ENCODE measurements at regions not wholly inside any gene's neighbourhood (a gene's known extent, or its start where the extent isn't known, plus 50 kb on each side); places are given as distances from the start of the nearest gene placed in this dataset.

- TF ChIP-seq ZNF449 (CRISPR knock-in tag; IDR thresholded peaks at IDR 0.05): no peak
- no peak for TF ChIP-seq ZNF696 (CRISPR knock-in tag; conservative IDR thresholded peaks at IDR 0.05)
- peak; percentile 51; the same call in 1 of the 2 replicates for TF ChIP-seq L3MBTL2 (IDR thresholded peaks at IDR 0.05)
- TF ChIP-seq SREBF1 (IDR thresholded peaks at IDR 0.05; ENCODE audit: borderline replicate concordance, low read depth, low read length): no peak
- no peak for TF ChIP-seq BCOR (IDR thresholded peaks at IDR 0.05)
- no peak for TF ChIP-seq NR2F6 (CRISPR knock-in tag; IDR thresholded peaks at IDR 0.05)
- peak; percentile 44 for TF ChIP-seq ETV1 (tag; conservative IDR thresholded peaks at IDR 0.05; ENCODE audit: low read depth)
- peak; percentile 21; the same call in 1 of the 2 replicates for TF ChIP-seq MAFK (IDR thresholded peaks at IDR 0.05; ENCODE audit: low read length)
- no peak for TF ChIP-seq FOS (IDR thresholded peaks at IDR 0.05; ENCODE audit: extremely low read depth, insufficient read length)
- TF ChIP-seq PBX2 (CRISPR knock-in tag; IDR thresholded peaks at IDR 0.05; ENCODE audit: low read depth): no peak
- TF ChIP-seq PBX2 (tag; conservative IDR thresholded peaks at IDR 0.05; ENCODE audit: low read depth): peak; percentile 34
- TF ChIP-seq ZNF764 (CRISPR knock-in tag; IDR thresholded peaks at IDR 0.05; ENCODE audit: low read depth): peak; percentile 64; the same call in 1 of the 2 replicates
- TF ChIP-seq OTX1 (CRISPR knock-in tag; IDR thresholded peaks at IDR 0.05): no peak
- TF ChIP-seq ZNF77 (CRISPR knock-in tag; IDR thresholded peaks at IDR 0.05): no peak
- no peak for TF ChIP-seq FOXA3 (CRISPR knock-in tag; conservative IDR thresholded peaks at IDR 0.05 in 1 of 2, IDR thresholded peaks at IDR 0.05 in 1 of 2)
- TF ChIP-seq FOXA1 (IDR thresholded peaks at IDR 0.05; ENCODE audit: borderline replicate concordance): no peak
- TF ChIP-seq FOXM1 (IDR thresholded peaks at IDR 0.05; ENCODE audit: low read depth): no peak
- no peak for TF ChIP-seq FOXM1 (CRISPR knock-in tag; IDR thresholded peaks at IDR 0.05; ENCODE audit: low read depth)
- TF ChIP-seq PKNOX1 (IDR thresholded peaks at IDR 0.05): peak; percentile 19; the same call in 1 of the 2 replicates
- TF ChIP-seq ARNT (IDR thresholded peaks at IDR 0.05): no peak
- TF ChIP-seq USF2 (CRISPR knock-in tag; IDR thresholded peaks at IDR 0.05): no peak
- TF ChIP-seq ZNF830 (CRISPR knock-in tag; IDR thresholded peaks at IDR 0.05): no peak
- no peak for TF ChIP-seq KAT8 (IDR thresholded peaks at IDR 0.05; ENCODE audit: low read depth)
- peak; percentile 62 for TF ChIP-seq MEIS2 (IDR thresholded peaks at IDR 0.05; ENCODE audit: partially characterized antibody)
These were observed 85.3 kb downstream of the CDC42EP3 start (continued) for GRCh38 chr2:37585982-37586621.

All from K562 (cell line).